ENCODE measurements at regions not wholly inside any gene's neighbourhood (a gene's known extent, or its start where the extent isn't known, plus 50 kb on each side); places are given as distances from the start of the nearest gene placed in this dataset.

DNA sequence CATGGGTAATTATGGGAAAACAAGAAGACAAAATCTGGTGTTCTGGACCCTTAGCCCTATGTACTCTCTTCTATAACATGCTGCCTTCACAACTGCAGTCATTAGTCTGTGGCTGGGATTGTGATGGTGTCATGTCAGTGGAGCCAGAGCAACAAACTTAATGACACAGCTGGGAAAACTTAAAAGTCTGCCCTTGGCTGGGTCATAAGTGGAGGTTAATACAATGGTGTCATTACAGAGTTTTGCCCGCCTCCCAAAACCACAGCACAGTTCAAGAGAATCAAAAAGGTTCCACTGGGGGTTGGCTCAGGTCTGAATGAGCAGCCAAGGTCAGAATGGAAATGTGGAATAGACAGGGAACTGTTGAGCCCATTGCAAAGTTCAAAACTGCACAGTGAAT lies 455.7 kb upstream of the PIK3C3 start:
- H3K14ac ChIP-seq (ENCODE audit: low read length): no peak overlapping the region
- no peak for DNase-seq (ENCODE audit: low spot score)
- H4K91ac ChIP-seq (ENCODE audit: low read depth, low read length, poor library complexity): no peak overlapping the region
- no peaks in the 10 kb centered on the region for H3K27me3 ChIP-seq (ENCODE audit: control insufficient read depth in 3 of 3, insufficient read depth in 3 of 3, low read depth in 1 of 3, low read length in 3 of 3)
- no peak overlapping the region for H3K23ac ChIP-seq (ENCODE audit: low read depth, low read length, poor library complexity)
- H3K18ac ChIP-seq (ENCODE audit: low read length): no peak overlapping the region
- peaks cover 0 to 2% of the 10 kb centered on the region in 2 donors for H3K4me1 ChIP-seq (ENCODE audit: control insufficient read depth in 2 of 2, insufficient read depth in 1 of 2, low read depth in 1 of 2, low read length in 2 of 2)
- no peak overlapping the region for H2BK15ac ChIP-seq (ENCODE audit: low read length)
- WGBS, 2 donors (ENCODE audit: extremely low coverage in 2 of 2, insufficient read length in 2 of 2, insufficient replicate concordance in 1 of 2): no CpG with 5 or more reads among the region's 1 CpG
- no peak overlapping the region for H2AK5ac ChIP-seq (ENCODE audit: low read depth, low read length)
- no peak overlapping the region for H3K4me2 ChIP-seq (ENCODE audit: insufficient read depth, low read length, poor library complexity, severe bottlenecking)
- no peak overlapping the region for H3K4me3 ChIP-seq (ENCODE audit: low read length in 2 of 2)
- H3K79me1 ChIP-seq (ENCODE audit: low read depth, low read length): no peaks in the 10 kb centered on the region
- no peak overlapping the region for H2BK12ac ChIP-seq (ENCODE audit: low read length)
- no peak overlapping the region for H3K4ac ChIP-seq (ENCODE audit: low read length)
- H3K36me3 ChIP-seq (replicated peaks in 1 of 2; ENCODE audit: control insufficient read depth in 2 of 2, insufficient read depth in 2 of 2, low read length in 2 of 2): no peaks in the 10 kb centered on the region
- no peak overlapping the region for H4K8ac ChIP-seq (ENCODE audit: low read depth, low read length)
- H2BK5ac ChIP-seq (ENCODE audit: low read length): no peak overlapping the region
- H3K9ac ChIP-seq (ENCODE audit: low read depth, low read length, poor library complexity): no peak overlapping the region
- H3K27ac ChIP-seq (replicated peaks; ENCODE audit: low read length): peak overlapping the region; percentile 31
- no peak overlapping the region for H2AFZ ChIP-seq (ENCODE audit: low read length)
- no peaks in the 10 kb centered on the region for H3K9me3 ChIP-seq (replicated peaks in 1 of 2; ENCODE audit: control insufficient read depth in 2 of 2, insufficient read depth in 1 of 2, low read depth in 1 of 2, low read length in 2 of 2)
- no peak overlapping the region for H2BK120ac ChIP-seq (ENCODE audit: low read depth, low read length)

DNA sequence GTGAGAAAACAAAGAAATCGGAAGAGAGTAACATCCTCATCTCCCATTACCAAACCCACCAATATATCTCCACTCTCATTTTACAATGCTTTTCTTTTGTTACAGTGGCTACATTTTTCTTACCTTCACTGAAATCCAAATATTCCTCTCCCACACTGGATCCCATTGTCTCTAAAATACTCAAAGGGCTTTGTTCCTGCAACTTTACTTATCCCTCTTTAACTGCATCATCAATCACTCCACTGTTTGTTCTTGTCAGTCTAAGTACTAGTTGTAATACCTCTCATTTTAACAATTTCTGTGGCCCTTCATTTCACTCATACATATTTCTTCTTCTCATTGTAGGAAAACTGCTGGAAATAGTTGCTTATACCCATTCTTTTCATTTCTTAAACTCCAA lies 464.2 kb upstream of the PIK3C3 start:
- H3K18ac ChIP-seq (ENCODE audit: low read length): no peak overlapping the region
- no peak overlapping the region for H3K4me2 ChIP-seq (ENCODE audit: insufficient read depth, low read length, poor library complexity, severe bottlenecking)
- H2AK5ac ChIP-seq (ENCODE audit: low read depth, low read length): no peak overlapping the region
- no peak overlapping the region for H4K8ac ChIP-seq (ENCODE audit: low read depth, low read length)
- no peak overlapping the region for H4K91ac ChIP-seq (ENCODE audit: low read depth, low read length, poor library complexity)
- WGBS, 2 donors (ENCODE audit: extremely low coverage in 2 of 2, insufficient read length in 2 of 2, insufficient replicate concordance in 1 of 2): no CpG with 5 or more reads among the region's 1 CpG
- no peaks in the 10 kb centered on the region for H3K4me1 ChIP-seq (ENCODE audit: control insufficient read depth in 2 of 2, insufficient read depth in 1 of 2, low read depth in 1 of 2, low read length in 2 of 2)
- no peaks in the 10 kb centered on the region for H3K27me3 ChIP-seq (ENCODE audit: control insufficient read depth in 3 of 3, insufficient read depth in 3 of 3, low read depth in 1 of 3, low read length in 3 of 3)
- H3K36me3 ChIP-seq (replicated peaks in 1 of 2; ENCODE audit: control insufficient read depth in 2 of 2, insufficient read depth in 2 of 2, low read length in 2 of 2): no peaks in the 10 kb centered on the region
- H3K79me1 ChIP-seq (ENCODE audit: low read depth, low read length): no peaks in the 10 kb centered on the region
- no peak for DNase-seq (ENCODE audit: low spot score)
- no peak overlapping the region for H2AFZ ChIP-seq (ENCODE audit: low read length)
- no peak overlapping the region for H2BK12ac ChIP-seq (ENCODE audit: low read length)
- no peak overlapping the region for H3K4me3 ChIP-seq (ENCODE audit: low read length in 2 of 2)
- H3K14ac ChIP-seq (ENCODE audit: low read length): no peak overlapping the region
- no peak overlapping the region for H3K4ac ChIP-seq (ENCODE audit: low read length)
- H2BK120ac ChIP-seq (ENCODE audit: low read depth, low read length): no peak overlapping the region
- no peak overlapping the region for H2BK5ac ChIP-seq (ENCODE audit: low read length)
- H3K27ac ChIP-seq (replicated peaks; ENCODE audit: low read length): no peak overlapping the region
- no peak overlapping the region for H2BK15ac ChIP-seq (ENCODE audit: low read length)
- H3K23ac ChIP-seq (ENCODE audit: low read depth, low read length, poor library complexity): no peak overlapping the region
- no peaks in the 10 kb centered on the region for H3K9me3 ChIP-seq (replicated peaks in 1 of 2; ENCODE audit: control insufficient read depth in 2 of 2, insufficient read depth in 1 of 2, low read depth in 1 of 2, low read length in 2 of 2)
- no peak overlapping the region for H3K9ac ChIP-seq (ENCODE audit: low read depth, low read length, poor library complexity)

DNA sequence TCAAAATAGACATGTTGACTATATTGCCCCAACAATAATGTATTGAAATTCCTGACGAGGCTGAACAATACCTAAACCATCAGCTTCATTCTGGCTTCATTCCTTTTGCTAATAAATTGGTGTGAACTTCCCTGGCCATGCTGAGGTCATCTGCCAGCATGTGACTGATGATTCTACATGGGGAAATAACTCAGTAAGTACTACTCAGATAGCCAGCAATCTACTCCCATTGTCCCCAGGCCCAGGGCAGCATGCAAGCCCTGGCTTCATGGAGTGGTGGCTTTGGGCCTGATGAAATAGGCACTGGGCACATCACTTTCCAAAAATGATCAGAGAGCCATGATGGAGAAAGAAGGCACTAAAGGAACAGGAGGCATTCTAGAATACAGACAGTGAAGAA lies 468.5 kb upstream of the PIK3C3 start:
- Histone ChIP-seq H2BK12ac (ENCODE audit: low read length) (no peak overlapping the region), H3K27ac (replicated peaks; ENCODE audit: low read length) (no peak overlapping the region), H3K4me3 (ENCODE audit: low read length in 2 of 2) (no peak overlapping the region), H3K9me3 (replicated peaks in 1 of 2; ENCODE audit: control insufficient read depth in 2 of 2, insufficient read depth in 1 of 2, low read depth in 1 of 2, low read length in 2 of 2) (no peaks in the 10 kb centered on the region), H3K14ac (ENCODE audit: low read length) (no peak overlapping the region), H3K23ac (ENCODE audit: low read depth, low read length, poor library complexity) (no peak overlapping the region), H2AFZ (ENCODE audit: low read length) (no peak overlapping the region), H2BK15ac (ENCODE audit: low read length) (no peak overlapping the region), H3K18ac (ENCODE audit: low read length) (no peak overlapping the region), H3K9ac (ENCODE audit: low read depth, low read length, poor library complexity) (no peak overlapping the region), H4K8ac (ENCODE audit: low read depth, low read length) (no peak overlapping the region), H3K79me1 (ENCODE audit: low read depth, low read length) (no peaks in the 10 kb centered on the region), H3K27me3 (ENCODE audit: control insufficient read depth in 3 of 3, insufficient read depth in 3 of 3, low read depth in 1 of 3, low read length in 3 of 3) (no peaks in the 10 kb centered on the region), H4K91ac (ENCODE audit: low read depth, low read length, poor library complexity) (no peak overlapping the region), H3K4ac (ENCODE audit: low read length) (no peak overlapping the region), H3K4me1 (ENCODE audit: control insufficient read depth in 2 of 2, insufficient read depth in 1 of 2, low read depth in 1 of 2, low read length in 2 of 2) (no peaks in the 10 kb centered on the region), H3K4me2 (ENCODE audit: insufficient read depth, low read length, poor library complexity, severe bottlenecking) (no peak overlapping the region), H2BK5ac (ENCODE audit: low read length) (no peak overlapping the region), H3K36me3 (replicated peaks in 1 of 2; ENCODE audit: control insufficient read depth in 2 of 2, insufficient read depth in 2 of 2, low read length in 2 of 2) (no peaks in the 10 kb centered on the region), H2BK120ac (ENCODE audit: low read depth, low read length) (no peak overlapping the region), H2AK5ac (ENCODE audit: low read depth, low read length) (no peak overlapping the region)
- WGBS, 2 donors (ENCODE audit: extremely low coverage in 2 of 2, insufficient read length in 2 of 2, insufficient replicate concordance in 1 of 2): no CpG with 5 or more reads among the region's 1 CpG
- DNase-seq (ENCODE audit: low spot score): no peak

DNA sequence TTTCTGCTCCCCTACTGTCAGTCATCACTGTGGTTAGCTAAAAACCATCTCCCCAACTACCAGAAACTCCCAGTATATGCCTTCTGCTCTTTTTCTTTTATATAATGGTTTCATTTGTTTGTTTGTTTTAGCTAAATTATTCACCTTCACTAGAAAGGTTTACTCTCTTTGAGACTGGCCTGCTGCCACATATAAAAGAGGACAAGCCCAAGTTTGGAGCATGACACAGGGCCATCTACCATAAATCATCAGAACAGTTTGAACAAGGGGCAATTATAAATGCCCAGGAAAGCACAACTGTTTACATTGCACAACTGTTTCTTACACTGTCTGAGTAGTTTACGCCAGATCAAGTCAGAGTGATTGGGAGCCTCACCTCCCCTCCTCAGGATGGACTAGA lies 471.0 kb upstream of the PIK3C3 start:
- no peak for DNase-seq (ENCODE audit: low spot score)
- no CpG with 5 or more reads among the region's 1 CpG for WGBS, 2 donors (ENCODE audit: extremely low coverage in 2 of 2, insufficient read length in 2 of 2, insufficient replicate concordance in 1 of 2)
- no peak overlapping the region for H2BK5ac ChIP-seq (ENCODE audit: low read length)
- no peak overlapping the region for H3K27ac ChIP-seq (replicated peaks; ENCODE audit: low read length)
- H3K4ac ChIP-seq (ENCODE audit: low read length): no peak overlapping the region
- no peak overlapping the region for H2AFZ ChIP-seq (ENCODE audit: low read length)
- H3K79me1 ChIP-seq (ENCODE audit: low read depth, low read length): no peaks in the 10 kb centered on the region
- H2BK12ac ChIP-seq (ENCODE audit: low read length): no peak overlapping the region
- H3K27me3 ChIP-seq (ENCODE audit: control insufficient read depth in 3 of 3, insufficient read depth in 3 of 3, low read depth in 1 of 3, low read length in 3 of 3): no peaks in the 10 kb centered on the region
- H3K4me3 ChIP-seq (ENCODE audit: low read length in 2 of 2): no peak overlapping the region
- H3K36me3 ChIP-seq (replicated peaks in 1 of 2; ENCODE audit: control insufficient read depth in 2 of 2, insufficient read depth in 2 of 2, low read length in 2 of 2): no peaks in the 10 kb centered on the region
- H3K18ac ChIP-seq (ENCODE audit: low read length): no peak overlapping the region
- no peak overlapping the region for H3K14ac ChIP-seq (ENCODE audit: low read length)
- no peak overlapping the region for H4K91ac ChIP-seq (ENCODE audit: low read depth, low read length, poor library complexity)
- H3K9me3 ChIP-seq (replicated peaks in 1 of 2; ENCODE audit: control insufficient read depth in 2 of 2, insufficient read depth in 1 of 2, low read depth in 1 of 2, low read length in 2 of 2): no peaks in the 10 kb centered on the region
- H2BK15ac ChIP-seq (ENCODE audit: low read length): no peak overlapping the region
- no peak overlapping the region for H3K23ac ChIP-seq (ENCODE audit: low read depth, low read length, poor library complexity)
- H3K9ac ChIP-seq (ENCODE audit: low read depth, low read length, poor library complexity): no peak overlapping the region
- H4K8ac ChIP-seq (ENCODE audit: low read depth, low read length): no peak overlapping the region
- no peaks in the 10 kb centered on the region for H3K4me1 ChIP-seq (ENCODE audit: control insufficient read depth in 2 of 2, insufficient read depth in 1 of 2, low read depth in 1 of 2, low read length in 2 of 2)
- no peak overlapping the region for H2BK120ac ChIP-seq (ENCODE audit: low read depth, low read length)
- H3K4me2 ChIP-seq (ENCODE audit: insufficient read depth, low read length, poor library complexity, severe bottlenecking): no peak overlapping the region
- H2AK5ac ChIP-seq (ENCODE audit: low read depth, low read length): no peak overlapping the region

All from neuronal stem cell (in vitro differentiated cells).